NB4 (cell line): ENCODE measurements at regions not wholly inside any gene's neighbourhood (a gene's known extent, or its start where the extent isn't known, plus 50 kb on each side); places are given as distances from the start of the nearest gene placed in this dataset.

Experiments
- CTCF ChIP-seq: IDR thresholded peaks from one replicate; pipeline ENCODE4 v1.5.1; 2012; ENCODE audit warnings: low read depth, low read length
- MAX ChIP-seq: IDR thresholded peaks from 2 replicates; pipeline ENCODE4 v1.6.1; 2011; ENCODE audit warnings: low read depth, low read length
- MYC ChIP-seq: IDR thresholded peaks from 2 replicates; pipeline ENCODE4 v1.6.1; 2011; ENCODE audit warnings: low read depth, low read length
- POLR2A ChIP-seq: IDR thresholded peaks from 2 replicates; pipeline ENCODE4 v1.6.1; 2011; ENCODE audit warnings: mild to moderate bottlenecking; ENCODE audit not compliant: insufficient read length; ENCODE audit errors: extremely low read depth

DNA sequence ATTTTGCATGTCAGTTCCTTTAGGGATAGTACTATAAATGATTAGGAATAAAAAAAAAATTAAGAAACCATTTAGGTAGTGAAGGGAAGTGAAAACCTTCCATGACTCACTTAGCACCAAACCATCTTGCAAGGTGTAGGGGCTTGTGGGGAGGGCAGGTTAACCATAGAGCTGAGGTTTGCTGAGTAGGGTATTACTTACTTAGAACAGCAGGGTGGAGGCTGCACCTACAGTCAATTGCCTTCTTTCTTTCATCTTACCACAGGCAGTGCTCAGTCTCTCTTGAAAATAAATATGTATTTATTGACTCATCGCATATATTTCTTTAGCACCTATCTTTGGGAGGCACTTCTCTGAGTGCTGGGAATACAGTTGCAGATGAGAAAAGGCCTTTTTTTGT lies 104.9 kb upstream of the GIMD1 start:
- no peak for TF ChIP-seq CTCF
- TF ChIP-seq POLR2A, result no peak
- TF ChIP-seq MAX, result no peak
- no peak for TF ChIP-seq MYC
